ENCODE measurements at regions not wholly inside any gene's neighbourhood (a gene's known extent, or its start where the extent isn't known, plus 50 kb on each side); places are given as distances from the start of the nearest gene placed in this dataset.
"Not testable (repeated sequence)": the region's sequence is repeated elsewhere in the genome, so short reads cannot be mapped to it uniquely, and the experiment has no call there.

- DNase-seq = no peak
Observed at GRCh38 chr4:159410076-159410777, 307.3 kb downstream of the RAPGEF2 start.

- no peak for DNase-seq
Observed at GRCh38 chr4:159410891-159411290, 308.0 kb downstream of the RAPGEF2 start.

GRCh38 chr4:159413306-159413943, 310.5 kb downstream of the RAPGEF2 start:
- no peak for DNase-seq

DNA sequence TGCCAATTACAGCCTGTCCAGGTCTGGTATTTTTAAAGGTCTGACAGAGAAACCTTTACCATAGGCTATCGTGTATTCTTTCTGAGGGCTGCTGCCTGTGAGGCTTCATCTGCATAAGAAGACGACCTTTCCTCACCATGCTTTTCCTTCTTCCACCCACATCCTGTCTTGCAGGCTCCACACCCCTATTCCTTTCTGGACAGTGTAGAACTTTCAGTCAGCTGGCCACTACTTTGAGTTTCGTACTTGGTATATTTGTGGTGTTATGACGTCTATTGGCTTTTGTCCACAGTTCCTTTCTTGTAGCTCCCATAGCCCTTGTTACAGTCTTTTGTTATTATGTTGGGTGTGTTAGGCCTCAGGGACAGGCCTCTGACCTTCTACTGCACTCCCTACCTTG, 311.4 kb downstream of the RAPGEF2 start:
- DNase-seq = no peak

DNA sequence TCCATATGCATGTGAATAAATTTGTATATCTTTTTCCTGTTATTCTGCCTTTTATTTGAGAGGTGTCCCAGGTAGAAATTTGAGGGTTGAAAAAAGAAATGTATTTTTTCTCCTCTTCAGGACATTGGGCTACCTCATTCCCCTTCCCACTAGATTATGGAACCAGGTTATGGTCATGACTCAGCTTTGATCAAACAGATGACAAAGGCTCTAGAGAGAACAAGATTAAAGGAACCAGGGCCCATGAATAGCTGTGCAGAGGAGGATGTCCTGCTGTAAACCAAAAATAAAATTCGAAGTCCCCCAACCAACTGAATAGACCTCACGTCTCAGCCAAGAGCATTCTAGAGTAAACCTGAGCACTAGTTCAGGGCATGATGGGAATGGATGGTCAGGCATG, 313.2 kb downstream of the RAPGEF2 start:
- no peak for DNase-seq

GRCh38 chr4:159416996-159417395, 314.1 kb downstream of the RAPGEF2 start:
- no peak for DNase-seq

GRCh38 chr4:159420162-159421057, 317.5 kb downstream of the RAPGEF2 start:
- DNase-seq = no peak

GRCh38 chr4:159421058-159421419, 318.2 kb downstream of the RAPGEF2 start:
- not testable (repeated sequence) for DNase-seq

- no peak for DNase-seq
Observed at GRCh38 chr4:159422019-159422418, 319.1 kb downstream of the RAPGEF2 start.

DNA sequence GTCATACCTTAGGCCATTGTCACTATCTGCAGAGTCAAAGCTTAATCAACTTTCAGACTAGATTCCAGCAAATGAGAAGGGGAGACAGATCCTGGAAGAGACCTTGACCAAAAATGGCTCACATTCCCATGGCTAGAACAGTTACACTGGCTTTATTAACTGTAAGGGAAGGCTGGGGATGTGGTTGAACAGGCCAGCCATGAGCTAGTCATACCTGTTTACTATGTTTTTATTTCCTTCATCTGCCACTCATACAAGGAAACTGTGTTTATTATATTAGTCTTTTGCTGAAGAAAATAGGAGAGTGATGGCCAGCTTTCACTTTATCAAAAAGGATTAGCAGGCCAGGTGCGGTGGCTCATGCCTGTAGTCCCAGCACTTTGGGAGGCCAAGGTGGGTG, 319.7 kb downstream of the RAPGEF2 start:
- DNase-seq = no peak

DNA sequence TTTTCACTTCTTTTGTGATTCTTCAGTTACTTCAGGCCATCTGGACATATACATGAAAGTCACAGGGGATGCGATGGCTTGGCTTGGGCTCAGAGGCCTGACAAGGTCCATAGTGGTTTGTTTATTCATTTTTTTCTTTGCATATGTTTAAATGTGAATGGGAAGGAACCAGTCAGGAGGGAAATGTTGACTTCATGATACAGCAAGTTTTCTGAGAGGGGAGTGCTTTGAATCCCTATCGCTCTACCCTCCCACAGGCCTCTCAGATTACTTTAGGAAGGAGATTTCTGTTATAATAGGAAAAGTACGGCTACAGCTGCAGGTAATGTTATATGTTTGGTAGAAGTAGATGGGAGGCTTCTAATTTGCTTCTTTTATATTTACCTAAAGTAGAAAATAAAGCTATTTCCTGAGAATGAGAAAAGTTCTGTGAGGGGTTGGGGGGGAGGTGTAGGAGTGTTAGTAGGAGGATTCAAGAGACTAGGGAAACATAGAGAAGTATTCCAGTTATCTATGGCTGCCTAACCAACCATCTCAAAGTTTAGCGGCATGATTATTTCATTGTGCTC, 322.9 kb downstream of the RAPGEF2 start:
- no peak for DNase-seq

DNA sequence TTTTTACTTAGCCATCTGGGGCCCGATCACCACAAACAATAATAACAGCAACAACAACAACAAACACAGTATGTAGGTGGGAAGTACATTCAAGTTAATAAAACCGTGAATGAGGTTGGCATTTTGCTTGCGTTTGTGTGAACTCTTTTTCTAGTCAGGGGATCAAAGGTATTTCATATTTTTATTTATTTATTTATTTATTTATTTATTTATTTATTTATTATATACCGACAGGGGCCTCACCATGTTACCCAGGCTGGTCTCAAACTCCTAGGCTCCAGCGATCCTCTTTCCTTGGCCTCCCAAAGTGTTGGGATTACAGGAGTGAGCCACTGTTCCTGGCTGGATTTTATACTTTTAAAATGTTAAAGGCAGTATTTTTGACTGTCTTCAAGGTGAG, 325.4 kb downstream of the RAPGEF2 start:
- DNase-seq = no peak

- DNase-seq = no peak
Observed at GRCh38 chr4:159428975-159429692, 326.3 kb downstream of the RAPGEF2 start.

DNA sequence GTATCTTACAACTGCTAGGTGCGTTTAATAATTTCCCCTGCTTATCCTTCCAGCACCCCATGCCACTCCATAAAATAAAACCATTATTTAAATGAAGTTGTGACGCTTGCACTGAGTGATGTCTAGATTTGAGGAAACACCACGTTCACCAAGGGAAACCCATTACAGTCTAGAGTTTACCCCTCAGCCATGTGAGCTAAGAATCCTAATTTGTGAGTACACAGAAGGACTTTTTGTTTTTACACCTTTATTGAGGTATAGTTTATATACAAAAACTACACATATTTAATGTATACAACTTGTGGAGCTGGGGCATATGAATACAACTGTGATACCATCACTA, 326.8 kb downstream of the RAPGEF2 start:
- no peak for DNase-seq

DNA sequence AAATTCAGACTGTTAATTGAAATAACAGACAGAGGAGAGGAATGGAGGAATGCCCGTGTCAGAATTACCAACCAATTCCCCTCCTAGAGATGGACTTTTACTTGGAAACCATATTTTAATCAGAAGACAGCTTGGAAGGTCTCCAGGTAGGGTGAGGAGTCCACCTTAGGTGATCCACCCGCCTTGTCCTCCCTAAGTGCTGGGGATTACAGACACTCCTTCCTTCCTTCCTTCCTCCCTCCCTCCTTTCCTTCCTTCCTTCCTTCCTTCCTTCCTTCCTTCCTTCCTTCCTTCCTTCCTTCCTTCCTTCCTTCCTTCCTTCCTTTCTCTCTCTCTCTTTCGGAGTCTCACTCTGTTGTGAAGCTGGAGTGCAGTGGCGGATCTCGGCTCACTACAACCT, 328.0 kb downstream of the RAPGEF2 start:
- DNase-seq = no peak

DNA sequence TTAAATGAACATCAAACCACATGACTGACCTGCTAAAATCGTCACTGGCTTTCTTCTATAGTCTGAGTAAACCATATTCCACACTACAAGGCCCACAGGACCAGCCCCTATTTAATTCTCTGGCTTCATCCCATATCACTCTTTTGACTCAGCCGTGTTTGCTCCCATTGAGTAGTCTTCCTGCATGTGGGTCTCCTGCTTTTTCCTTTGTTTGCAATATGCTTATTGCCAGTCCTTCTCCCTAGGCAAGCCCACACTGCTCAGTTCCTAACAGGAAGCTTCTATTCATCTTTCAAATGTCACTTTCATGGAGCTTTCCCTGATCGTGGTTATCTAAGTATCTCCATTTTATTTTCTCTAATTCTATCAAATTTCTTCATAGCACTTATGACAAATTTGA, 329.6 kb downstream of the RAPGEF2 start:
- no peak for DNase-seq

GRCh38 chr4:159433337-159433736, 330.5 kb downstream of the RAPGEF2 start:
- DNase-seq = no peak

GRCh38 chr4:159434114-159434870, 331.4 kb downstream of the RAPGEF2 start:
- DNase-seq = no peak

DNA sequence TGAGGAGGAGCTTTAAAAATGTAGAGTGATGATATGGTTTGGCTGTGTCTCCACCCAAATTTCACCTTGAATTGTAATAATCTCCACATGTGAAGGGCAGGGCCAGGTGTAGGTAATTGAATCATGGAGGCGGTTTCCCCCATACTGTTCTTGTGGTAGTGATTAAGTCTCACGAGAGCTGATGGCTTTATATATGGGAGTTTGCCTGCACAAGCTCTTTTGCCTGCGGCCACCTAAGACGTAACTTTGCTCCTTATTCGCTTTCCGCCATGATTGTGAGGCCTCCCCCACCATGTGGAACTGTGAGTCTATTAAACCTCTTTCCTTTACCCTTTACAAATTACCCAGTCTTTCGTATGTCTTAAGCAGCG, 332.0 kb downstream of the RAPGEF2 start:
- DNase-seq = no peak

DNA sequence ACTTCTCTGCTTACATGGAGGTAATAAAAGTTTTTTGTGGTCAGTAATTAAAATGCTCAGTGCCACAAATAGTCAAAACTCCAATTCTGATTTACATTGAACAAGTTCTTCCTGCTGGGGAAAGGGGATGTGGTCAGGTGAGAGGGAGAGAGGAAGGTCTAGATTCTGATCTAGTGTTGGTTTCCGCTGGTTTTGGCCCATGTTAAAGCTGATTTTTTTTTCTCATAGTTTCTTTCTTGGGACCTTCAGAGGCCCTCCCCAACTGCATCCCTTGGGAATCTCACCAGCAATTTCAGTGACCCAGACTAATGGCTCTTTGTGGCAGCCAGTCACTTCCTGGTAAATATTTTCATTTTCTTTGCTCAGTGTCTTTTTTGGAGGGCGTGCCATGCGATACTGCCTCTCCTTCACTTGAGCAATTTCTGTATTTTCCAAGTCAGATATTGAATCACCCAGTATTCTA, 332.7 kb downstream of the RAPGEF2 start:
- DNase-seq = no peak

- no peak for DNase-seq
Observed at GRCh38 chr4:159443975-159444374, 341.1 kb downstream of the RAPGEF2 start.

DNA sequence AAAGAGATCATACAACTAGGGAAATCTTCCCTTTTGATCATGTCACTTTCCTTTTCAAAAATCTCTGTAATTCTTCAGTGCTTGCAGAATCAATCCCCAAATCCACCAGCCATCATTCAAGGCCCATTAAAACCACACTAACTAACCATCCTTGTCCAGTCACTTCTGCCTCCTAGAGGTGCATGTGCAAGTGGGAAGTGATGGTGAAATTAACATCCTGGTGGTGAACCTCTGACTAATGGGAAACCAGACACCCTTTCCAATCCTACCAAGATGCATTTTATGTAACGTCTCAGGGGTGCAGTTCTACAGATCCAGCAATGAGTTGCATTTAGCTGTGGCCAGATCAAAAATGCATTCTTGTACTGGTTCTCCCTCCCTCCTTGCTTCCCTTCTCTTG, 341.8 kb downstream of the RAPGEF2 start:
- DNase-seq = no peak
